NCI-H526 (cell line): ENCODE measurements at regions not wholly inside any gene's neighbourhood (a gene's known extent, or its start where the extent isn't known, plus 50 kb on each side); places are given as distances from the start of the nearest gene placed in this dataset.
A peak's percentile ranks its signal among the peaks of the same experiment; 100 is the strongest.

Source experiments
- DNase-seq, 2 experiments: peaks; one replicate each; lab custom pipeline; 2025; lab: John Stamatoyannopoulos, UW

GRCh38 chr3:110099711-110100110, 762.4 kb upstream of the DPPA4 start:
- DNase-seq = no peak

GRCh38 chr3:110101361-110101760, 764.0 kb upstream of the DPPA4 start:
- DNase-seq = no peak

GRCh38 chr3:110106805-110107204, 769.5 kb upstream of the DPPA4 start:
- no peak for DNase-seq

GRCh38 chr3:110123946-110124345, 786.6 kb upstream of the DPPA4 start:
- no peak for DNase-seq

GRCh38 chr3:110126065-110126464, 788.7 kb upstream of the DPPA4 start:
- DNase-seq = no peak

GRCh38 chr3:110133971-110134370, 796.6 kb upstream of the DPPA4 start:
- no peak for DNase-seq

- DNase-seq = no peak
These were observed 801.7 kb upstream of the DPPA4 start for GRCh38 chr3:110139048-110139447.

- DNase-seq = no peak
These were observed 802.5 kb upstream of the DPPA4 start for GRCh38 chr3:110139821-110140220.

- DNase-seq = no peak
These were observed 812.4 kb upstream of the DPPA4 start for GRCh38 chr3:110149763-110150162.

- no peak for DNase-seq
These were observed 819.9 kb upstream of the DPPA4 start for GRCh38 chr3:110157221-110157620.

GRCh38 chr3:110164632-110165369, 827.5 kb upstream of the DPPA4 start:
- DNase-seq = no peak

- no peak for DNase-seq
These were observed 828.0 kb upstream of the DPPA4 start for GRCh38 chr3:110165370-110165743.

GRCh38 chr3:110165753-110166152, 828.4 kb upstream of the DPPA4 start:
- no peak for DNase-seq

GRCh38 chr3:110166791-110167190, 829.4 kb upstream of the DPPA4 start:
- no peak for DNase-seq

- DNase-seq = no peak
These were observed 837.6 kb upstream of the DPPA4 start for GRCh38 chr3:110174908-110175307.

GRCh38 chr3:110178965-110179364, 841.6 kb upstream of the DPPA4 start:
- no peak for DNase-seq

GRCh38 chr3:110180733-110181132, 843.4 kb upstream of the DPPA4 start:
- DNase-seq = no peak

- no peak for DNase-seq
These were observed 843.9 kb upstream of the DPPA4 start for GRCh38 chr3:110181226-110181625.

- DNase-seq = no peak
These were observed 847.2 kb upstream of the DPPA4 start for GRCh38 chr3:110184536-110184935.

- no peak for DNase-seq
These were observed 855.7 kb upstream of the DPPA4 start for GRCh38 chr3:110193074-110193473.

- peak; percentile 41 to 61 for DNase-seq
These were observed 861.6 kb upstream of the DPPA4 start for GRCh38 chr3:110198717-110199587.

GRCh38 chr3:110199588-110199943, 862.2 kb upstream of the DPPA4 start:
- DNase-seq = no peak

- DNase-seq = no peak
These were observed 861.4 kb upstream of the NECTIN3 start for GRCh38 chr3:110210086-110210660.
